ENCODE measurements at regions not wholly inside any gene's neighbourhood (a gene's known extent, or its start where the extent isn't known, plus 50 kb on each side); places are given as distances from the start of the nearest gene placed in this dataset.

DNA sequence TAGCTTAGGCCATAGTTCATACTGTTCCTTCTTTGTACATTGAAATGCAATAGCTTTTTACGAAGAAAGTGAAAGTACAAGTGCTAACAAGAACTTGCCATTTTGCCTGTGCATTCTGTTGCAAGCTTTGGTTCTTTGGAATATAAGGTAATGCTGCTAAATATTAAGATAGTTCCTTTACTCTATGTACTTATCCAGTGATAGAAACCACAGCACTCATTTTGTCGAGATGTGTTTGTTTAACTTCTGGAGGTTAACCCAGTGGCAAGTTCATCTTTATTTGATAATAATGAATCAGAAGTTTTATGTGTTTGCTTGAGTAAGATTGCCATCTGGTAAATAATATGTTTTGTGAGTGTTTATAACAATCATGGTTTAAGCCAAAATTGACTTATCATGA, 373.1 kb upstream of the FANCL start:
- no peak overlapping the region for H3K4me3 ChIP-seq (ENCODE audit: low read depth, low read length)
- TF ChIP-seq, protein P1, sequence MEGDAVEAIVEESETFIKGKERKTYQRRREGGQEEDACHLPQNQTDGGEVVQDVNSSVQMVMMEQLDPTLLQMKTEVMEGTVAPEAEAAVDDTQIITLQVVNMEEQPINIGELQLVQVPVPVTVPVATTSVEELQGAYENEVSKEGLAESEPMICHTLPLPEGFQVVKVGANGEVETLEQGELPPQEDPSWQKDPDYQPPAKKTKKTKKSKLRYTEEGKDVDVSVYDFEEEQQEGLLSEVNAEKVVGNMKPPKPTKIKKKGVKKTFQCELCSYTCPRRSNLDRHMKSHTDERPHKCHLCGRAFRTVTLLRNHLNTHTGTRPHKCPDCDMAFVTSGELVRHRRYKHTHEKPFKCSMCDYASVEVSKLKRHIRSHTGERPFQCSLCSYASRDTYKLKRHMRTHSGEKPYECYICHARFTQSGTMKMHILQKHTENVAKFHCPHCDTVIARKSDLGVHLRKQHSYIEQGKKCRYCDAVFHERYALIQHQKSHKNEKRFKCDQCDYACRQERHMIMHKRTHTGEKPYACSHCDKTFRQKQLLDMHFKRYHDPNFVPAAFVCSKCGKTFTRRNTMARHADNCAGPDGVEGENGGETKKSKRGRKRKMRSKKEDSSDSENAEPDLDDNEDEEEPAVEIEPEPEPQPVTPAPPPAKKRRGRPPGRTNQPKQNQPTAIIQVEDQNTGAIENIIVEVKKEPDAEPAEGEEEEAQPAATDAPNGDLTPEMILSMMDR (IDR thresholded peaks at IDR 0.05; ENCODE audit: low read depth, low read length): no peak

DNA sequence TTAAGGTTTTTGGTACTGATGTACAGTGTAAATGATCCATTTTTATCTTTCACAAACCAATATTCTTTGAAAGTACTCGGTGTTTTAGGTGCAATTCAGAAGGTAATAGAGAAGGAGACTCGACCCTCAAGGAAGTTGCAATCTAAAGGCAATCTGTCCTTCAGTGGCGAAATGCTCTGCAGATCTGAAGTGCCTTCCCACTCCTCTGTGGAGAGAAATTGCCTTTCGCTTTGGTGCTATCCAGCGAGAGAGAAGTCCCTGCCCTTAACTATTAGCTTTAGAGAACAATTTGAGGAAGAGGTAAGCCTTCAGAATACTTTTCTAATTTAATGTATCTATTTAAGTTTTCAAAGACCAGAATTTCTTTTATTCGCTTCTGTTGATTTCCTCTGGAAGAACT, 371.8 kb upstream of the FANCL start:
- no peak overlapping the region for H3K4me3 ChIP-seq (ENCODE audit: low read depth, low read length)
- TF ChIP-seq, protein P1 (IDR thresholded peaks at IDR 0.05; ENCODE audit: low read depth, low read length): no peak

DNA sequence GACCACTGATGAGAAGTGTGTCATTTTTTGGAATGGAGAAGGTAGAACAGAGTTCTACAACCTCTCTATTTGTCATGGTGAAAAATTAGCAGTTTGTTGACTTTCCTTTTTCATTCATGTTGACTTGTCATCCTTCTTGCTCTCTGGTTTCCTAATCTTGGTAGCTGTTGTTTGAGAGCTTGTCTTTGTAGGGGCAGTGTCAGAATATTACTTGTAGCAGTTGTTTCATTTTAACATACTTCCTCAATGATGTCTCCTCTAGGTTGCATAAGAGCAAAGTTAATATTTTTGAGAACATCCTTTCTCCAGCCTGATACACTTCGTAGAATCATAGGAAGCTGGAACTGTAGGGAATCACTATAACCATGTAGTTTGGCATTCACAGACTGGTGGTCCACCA, 368.2 kb upstream of the FANCL start:
- no peak overlapping the region for H3K4me3 ChIP-seq (ENCODE audit: low read depth, low read length)
- TF ChIP-seq, protein P1 (IDR thresholded peaks at IDR 0.05; ENCODE audit: low read depth, low read length): no peak

DNA sequence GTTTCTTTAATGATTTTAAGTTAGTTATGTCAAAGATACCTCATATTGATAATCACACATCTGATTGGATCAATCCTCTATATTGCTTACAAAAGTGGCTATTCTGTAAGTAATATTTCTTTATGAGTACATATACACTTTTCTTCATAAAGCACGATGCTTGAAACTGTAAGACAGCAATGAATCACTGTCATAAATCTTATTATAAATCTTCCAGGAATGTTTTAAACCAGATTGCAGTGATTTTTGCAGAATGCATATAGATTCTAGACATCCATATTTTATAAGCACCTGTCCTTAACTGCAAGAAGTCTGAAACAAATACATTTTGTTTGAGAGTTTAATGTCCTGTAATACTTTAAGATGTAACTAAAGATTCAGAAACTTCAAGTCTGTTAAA, 367.0 kb upstream of the FANCL start:
- H3K4me3 ChIP-seq (ENCODE audit: low read depth, low read length): no peak overlapping the region
- TF ChIP-seq, protein P1 (IDR thresholded peaks at IDR 0.05; ENCODE audit: low read depth, low read length): no peak

DNA sequence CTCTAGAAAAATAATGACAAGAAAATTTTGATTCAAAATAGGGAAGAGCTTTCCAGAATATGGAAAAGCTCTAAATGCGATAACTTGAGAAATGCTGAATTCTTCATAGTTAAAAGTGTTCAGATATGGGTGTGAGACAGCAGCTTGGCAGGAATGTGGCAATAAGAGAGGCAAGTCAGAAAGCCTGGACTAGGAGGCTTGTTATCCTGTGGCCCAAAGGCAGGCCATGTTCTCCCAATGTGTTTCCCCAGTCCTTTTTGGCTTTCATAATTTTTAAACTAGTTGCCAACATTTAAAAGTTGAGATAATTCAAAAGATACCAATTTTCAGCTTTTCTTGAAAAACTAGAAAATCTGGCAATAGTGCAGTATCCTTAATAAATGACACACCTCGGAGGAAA, 366.3 kb upstream of the FANCL start:
- H3K4me3 ChIP-seq (ENCODE audit: low read depth, low read length): no peak overlapping the region
- TF ChIP-seq, protein P1 (IDR thresholded peaks at IDR 0.05; ENCODE audit: low read depth, low read length): no peak

DNA sequence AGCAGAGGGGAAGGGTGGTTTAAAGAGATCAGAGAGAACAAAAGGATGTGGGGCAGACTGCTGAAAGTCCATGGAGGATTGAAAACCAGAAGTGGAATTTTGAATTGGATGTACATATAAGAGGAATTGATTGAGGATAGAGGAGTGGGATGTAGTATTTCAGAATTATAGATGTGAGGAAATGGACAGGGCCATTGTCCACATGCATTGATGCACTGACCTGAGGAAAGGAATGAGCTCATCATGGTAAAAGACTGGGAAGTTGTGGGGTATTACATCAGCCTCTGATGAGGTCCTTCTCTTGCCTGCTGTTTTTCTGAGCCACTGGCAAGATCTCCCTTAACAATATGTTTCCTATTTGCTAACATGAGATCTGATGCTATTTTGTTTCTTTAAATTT, 365.7 kb upstream of the FANCL start:
- TF ChIP-seq, protein P1 (IDR thresholded peaks at IDR 0.05; ENCODE audit: low read depth, low read length): no peak
- H3K4me3 ChIP-seq (ENCODE audit: low read depth, low read length): no peak overlapping the region

DNA sequence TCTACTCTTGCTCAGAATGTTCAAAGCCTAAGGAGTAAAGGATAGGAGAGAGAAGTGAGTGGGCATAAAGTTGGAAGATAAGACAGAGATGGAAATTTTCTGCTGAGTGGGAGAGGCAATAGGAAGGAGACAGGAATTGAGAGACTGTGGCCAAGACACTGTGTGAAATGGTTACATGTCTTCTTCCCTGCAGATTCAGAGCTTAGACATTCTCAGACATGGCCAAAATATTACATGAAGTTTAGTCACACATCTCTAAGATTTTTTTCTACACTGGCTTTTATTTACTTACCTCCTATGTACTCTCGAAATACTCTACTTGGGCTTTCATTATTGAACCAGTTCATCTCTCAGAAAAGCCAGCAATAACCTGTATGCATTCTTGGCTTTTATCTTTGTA, 363.0 kb upstream of the FANCL start:
- H3K4me3 ChIP-seq (ENCODE audit: low read depth, low read length): no peak overlapping the region
- TF ChIP-seq, protein P1 (IDR thresholded peaks at IDR 0.05; ENCODE audit: low read depth, low read length): no peak

All from WI38 (cell line).